ENCODE measurements at regions not wholly inside any gene's neighbourhood (a gene's known extent, or its start where the extent isn't known, plus 50 kb on each side); places are given as distances from the start of the nearest gene placed in this dataset.

- TF ChIP-seq YBX1 (IDR thresholded peaks at IDR 0.05) (no peak), POLR2A (IDR thresholded peaks at IDR 0.05; ENCODE audit: low read depth, low read length) (peak; percentile 64), TCF12 (IDR thresholded peaks at IDR 0.05; ENCODE audit: low read depth, low read length) (peak; percentile 93)
Observed at GRCh38 chr12:12010277-12011039, 60.3 kb upstream of the BCL2L14 start (continued).

DNA sequence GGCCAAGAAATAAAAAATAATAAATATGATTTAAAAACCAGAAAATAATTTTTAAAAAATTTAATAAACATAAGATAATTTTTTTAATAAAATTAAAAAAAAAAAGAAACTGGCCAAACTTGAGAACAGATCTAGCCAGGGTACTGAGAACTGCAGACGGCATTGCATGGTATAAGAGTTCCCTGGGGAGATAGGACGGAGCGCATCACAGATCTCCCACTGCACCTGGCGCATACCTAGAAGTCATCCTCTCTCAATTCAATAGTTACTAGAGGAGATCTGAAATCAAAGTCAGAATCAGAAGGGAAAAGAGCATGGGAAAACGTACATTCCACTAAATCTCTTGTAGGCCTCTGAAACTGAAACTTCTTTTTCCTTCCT lies 58.9 kb upstream of the BCL2L14 start:
- Histone ChIP-seq H3K9ac (ENCODE audit: control insufficient read depth, insufficient read depth, low read length) (0 out of 2 replicates have a peak overlapping the region, but pooled peaks have one; percentile 9), H3K9me3 (replicated peaks; ENCODE audit: control insufficient read depth, insufficient read depth, low read length) (no peaks in the 10 kb centered on the region), H2AFZ (ENCODE audit: control insufficient read depth, low read depth, low read length) (no peak overlapping the region), H3K4me2 (ENCODE audit: control insufficient read depth, insufficient read depth) (peak overlapping the region; percentile 63; the same call in 1 of the 2 replicates), H4K20me1 (ENCODE audit: control insufficient read depth, insufficient read depth) (no peaks in the 10 kb centered on the region), H3K36me3 (ENCODE audit: control insufficient read depth in 2 of 2, insufficient read depth in 2 of 2, low read length in 1 of 2) (no peaks in the 10 kb centered on the region), H3K4me3 (no peak overlapping the region), H3K79me2 (ENCODE audit: control insufficient read depth, insufficient read depth, low read length) (peaks cover 2% of the 10 kb centered on the region; the same call in 1 of the 2 replicates), H3K27me3 (replicated peaks in 1 of 2; ENCODE audit: control insufficient read depth in 2 of 2, insufficient read depth in 2 of 2, low read length in 1 of 2) (no peaks in the 10 kb centered on the region), H3K4me1 (ENCODE audit: control insufficient read depth, insufficient read depth, low read length) (peaks cover 67% of the 10 kb centered on the region), H3K27ac (ENCODE audit: control insufficient read depth, insufficient read depth) (peak overlapping the region; percentile 90)
- in situ Hi-C loops (cut with MboI) (no loop called here), intact Hi-C loops (cut with micrococcal nuclease; ENCODE audit: unreplicated experiment) (loop anchor here (2.0 to 5.0 kb wide), 5 partner anchors 249 to 443 kb away; no protein-coding TSS in a partner anchor)
- ChIA-PET POLR2A (interaction anchor here (0.6 to 0.9 kb wide), 3 partner anchors 10 to 120 kb away, joined by 4 to 6 read pairs (median 5); no protein-coding TSS in a partner anchor), CTCF (interaction anchor here (1.0 to 5.0 kb wide), 8 partner anchors 13 to 432 kb away, joined by 3 to 79 read pairs (median 12); no protein-coding TSS in a partner anchor), RAD21 (ENCODE audit: unreplicated experiment) (interaction anchor here (0.8 to 5.0 kb wide), 21 partner anchors 10 to 457 kb away, joined by 3 to 98 read pairs (median 4); no protein-coding TSS in a partner anchor), SMC1A (ENCODE audit: uncharacterized antibody, unreplicated experiment) (interaction anchor here (0.6 to 5.5 kb wide), 19 partner anchors 10 to 433 kb away, joined by 3 to 70 read pairs (median 10); no protein-coding TSS in a partner anchor)
- BruUV-seq (replicated peaks): no TSS peak
- WGBS (ENCODE audit: insufficient coverage, insufficient replicate concordance, low lambda C conversion rate, missing lambda C conversion rate): under 1% methylated on average over 5 of the region's 5 CpGs
- TF ChIP-seq MEF2B (IDR thresholded peaks at IDR 0.05; ENCODE audit: partially characterized antibody, poor library complexity, severe bottlenecking): peak; percentile 88
- TF ChIP-seq IKZF2 (IDR thresholded peaks at IDR 0.05): peak in 1 of 2 experiments; percentile 0; a peak in 1 of 4 replicates
- TF ChIP-seq, protein P1, sequence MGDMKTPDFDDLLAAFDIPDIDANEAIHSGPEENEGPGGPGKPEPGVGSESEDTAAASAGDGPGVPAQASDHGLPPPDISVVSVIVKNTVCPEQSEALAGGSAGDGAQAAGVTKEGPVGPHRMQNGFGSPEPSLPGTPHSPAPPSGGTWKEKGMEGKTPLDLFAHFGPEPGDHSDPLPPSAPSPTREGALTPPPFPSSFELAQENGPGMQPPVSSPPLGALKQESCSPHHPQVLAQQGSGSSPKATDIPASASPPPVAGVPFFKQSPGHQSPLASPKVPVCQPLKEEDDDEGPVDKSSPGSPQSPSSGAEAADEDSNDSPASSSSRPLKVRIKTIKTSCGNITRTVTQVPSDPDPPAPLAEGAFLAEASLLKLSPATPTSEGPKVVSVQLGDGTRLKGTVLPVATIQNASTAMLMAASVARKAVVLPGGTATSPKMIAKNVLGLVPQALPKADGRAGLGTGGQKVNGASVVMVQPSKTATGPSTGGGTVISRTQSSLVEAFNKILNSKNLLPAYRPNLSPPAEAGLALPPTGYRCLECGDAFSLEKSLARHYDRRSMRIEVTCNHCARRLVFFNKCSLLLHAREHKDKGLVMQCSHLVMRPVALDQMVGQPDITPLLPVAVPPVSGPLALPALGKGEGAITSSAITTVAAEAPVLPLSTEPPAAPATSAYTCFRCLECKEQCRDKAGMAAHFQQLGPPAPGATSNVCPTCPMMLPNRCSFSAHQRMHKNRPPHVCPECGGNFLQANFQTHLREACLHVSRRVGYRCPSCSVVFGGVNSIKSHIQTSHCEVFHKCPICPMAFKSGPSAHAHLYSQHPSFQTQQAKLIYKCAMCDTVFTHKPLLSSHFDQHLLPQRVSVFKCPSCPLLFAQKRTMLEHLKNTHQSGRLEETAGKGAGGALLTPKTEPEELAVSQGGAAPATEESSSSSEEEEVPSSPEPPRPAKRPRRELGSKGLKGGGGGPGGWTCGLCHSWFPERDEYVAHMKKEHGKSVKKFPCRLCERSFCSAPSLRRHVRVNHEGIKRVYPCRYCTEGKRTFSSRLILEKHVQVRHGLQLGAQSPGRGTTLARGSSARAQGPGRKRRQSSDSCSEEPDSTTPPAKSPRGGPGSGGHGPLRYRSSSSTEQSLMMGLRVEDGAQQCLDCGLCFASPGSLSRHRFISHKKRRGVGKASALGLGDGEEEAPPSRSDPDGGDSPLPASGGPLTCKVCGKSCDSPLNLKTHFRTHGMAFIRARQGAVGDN (IDR thresholded peaks at IDR 0.05): no peak
- TF ChIP-seq TCF12 (IDR thresholded peaks at IDR 0.05; ENCODE audit: low read depth, low read length): peak; percentile 59
- ATAC-seq (peak; percentile 7; the same call in 1 of the 3 replicates), DNase-seq (ENCODE audit: low read depth, low spot score) (peak; percentile 33), FAIRE-seq (no peak)

All from GM12878 (cell line).